Liver (tissue), 3 donors: ENCODE measurements at regions not wholly inside any gene's neighbourhood (a gene's known extent, or its start where the extent isn't known, plus 50 kb on each side); places are given as distances from the start of the nearest gene placed in this dataset.

Experiments
- EGR1 ChIP-seq, 2 donors: IDR thresholded peaks; 2 replicates each; pipeline ENCODE4 v1.6.1; 2016 to 2018; ENCODE audit warnings: antibody characterized with exemption in 2 of 2, low read depth in 2 of 2
- HNF4A ChIP-seq, 2 donors: conservative IDR thresholded peaks; 2 replicates each; pipeline ENCODE4 v1.6.1; 2016; ENCODE audit warnings: antibody characterized with exemption in 2 of 2, mild to moderate bottlenecking in 2 of 2
- RAD21 ChIP-seq, 2 donors: IDR thresholded peaks; 2 replicates each; pipeline ENCODE4 v1.6.1; 2016; ENCODE audit warnings: antibody characterized with exemption in 2 of 2, mild to moderate bottlenecking in 2 of 2
- TAF1 ChIP-seq: conservative IDR thresholded peaks from 2 replicates; pipeline ENCODE4 v1.6.1; 2016; ENCODE audit warnings: antibody characterized with exemption, mild to moderate bottlenecking
- YY1 ChIP-seq: IDR thresholded peaks from 2 replicates; pipeline ENCODE4 v1.6.1; 2016; ENCODE audit warnings: antibody characterized with exemption, mild to moderate bottlenecking
- TF ChIP-seq, protein P1 (sequence below): fragments of 150-350 bp; IDR thresholded peaks from 2 replicates; pipeline ENCODE4 v1.5.1; 2017; ENCODE audit warnings: improper control_type of control experiment, low read depth, low read length; ENCODE audit not compliant: missing input control
- TF ChIP-seq, protein P2 (sequence below): IDR thresholded peaks from 2 replicates; pipeline ENCODE4 v1.6.1; 2016; ENCODE audit warnings: antibody characterized with exemption, mild to moderate bottlenecking
- TF ChIP-seq, protein P3 (sequence below): IDR thresholded peaks from 2 replicates; pipeline ENCODE4 v1.6.1; 2016; ENCODE audit warnings: antibody characterized with exemption
- TF ChIP-seq, protein P4 (sequence below): IDR thresholded peaks from 2 replicates; pipeline ENCODE4 v1.6.1; 2016; ENCODE audit warnings: antibody characterized with exemption
- donor health status: healthy.
- donor health status: healthy.

DNA sequence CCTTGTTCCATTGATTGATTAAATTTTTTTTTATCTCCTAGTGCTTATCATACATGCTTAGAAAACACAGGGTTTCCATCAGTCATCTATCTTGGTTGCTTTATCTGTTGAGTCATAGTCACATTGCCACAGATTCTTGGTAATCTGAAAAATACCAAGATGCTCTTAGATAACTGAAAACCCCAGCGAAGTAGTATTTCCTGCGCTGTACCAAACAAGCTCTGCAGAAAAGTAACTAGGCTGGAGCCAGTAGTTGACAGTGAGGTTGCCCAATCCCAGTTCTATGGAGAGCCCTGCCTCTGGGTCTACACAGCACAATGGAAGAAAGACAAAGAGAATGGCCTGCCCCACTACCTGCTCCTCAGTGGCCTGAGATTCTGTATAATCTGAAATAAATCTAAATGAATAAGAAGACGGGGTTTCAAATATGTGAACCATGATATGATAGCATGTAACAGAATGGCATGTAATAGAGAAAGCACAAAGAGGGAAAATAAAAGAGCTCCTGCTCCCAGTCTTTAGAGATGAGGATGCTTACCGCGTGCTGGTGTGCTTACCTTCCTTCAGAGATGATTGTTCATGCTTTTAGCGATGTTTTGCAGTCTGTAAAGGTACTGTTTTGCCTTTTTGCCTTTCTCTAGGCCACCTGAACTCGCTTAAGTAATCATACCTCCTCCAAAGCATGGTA, 55.3 kb upstream of the RAPGEF2 start:
- TF ChIP-seq, protein P1, sequence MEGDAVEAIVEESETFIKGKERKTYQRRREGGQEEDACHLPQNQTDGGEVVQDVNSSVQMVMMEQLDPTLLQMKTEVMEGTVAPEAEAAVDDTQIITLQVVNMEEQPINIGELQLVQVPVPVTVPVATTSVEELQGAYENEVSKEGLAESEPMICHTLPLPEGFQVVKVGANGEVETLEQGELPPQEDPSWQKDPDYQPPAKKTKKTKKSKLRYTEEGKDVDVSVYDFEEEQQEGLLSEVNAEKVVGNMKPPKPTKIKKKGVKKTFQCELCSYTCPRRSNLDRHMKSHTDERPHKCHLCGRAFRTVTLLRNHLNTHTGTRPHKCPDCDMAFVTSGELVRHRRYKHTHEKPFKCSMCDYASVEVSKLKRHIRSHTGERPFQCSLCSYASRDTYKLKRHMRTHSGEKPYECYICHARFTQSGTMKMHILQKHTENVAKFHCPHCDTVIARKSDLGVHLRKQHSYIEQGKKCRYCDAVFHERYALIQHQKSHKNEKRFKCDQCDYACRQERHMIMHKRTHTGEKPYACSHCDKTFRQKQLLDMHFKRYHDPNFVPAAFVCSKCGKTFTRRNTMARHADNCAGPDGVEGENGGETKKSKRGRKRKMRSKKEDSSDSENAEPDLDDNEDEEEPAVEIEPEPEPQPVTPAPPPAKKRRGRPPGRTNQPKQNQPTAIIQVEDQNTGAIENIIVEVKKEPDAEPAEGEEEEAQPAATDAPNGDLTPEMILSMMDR = no peak
- TF ChIP-seq YY1 (no peak), TAF1 (no peak), EGR1 (IDR thresholded peaks at IDR 0.05; ENCODE audit: low read depth in 2 of 2) (no peak), RAD21 (IDR thresholded peaks at IDR 0.05) (no peak), HNF4A (conservative IDR thresholded peaks at IDR 0.05) (no peak)
- TF ChIP-seq, protein P2, sequence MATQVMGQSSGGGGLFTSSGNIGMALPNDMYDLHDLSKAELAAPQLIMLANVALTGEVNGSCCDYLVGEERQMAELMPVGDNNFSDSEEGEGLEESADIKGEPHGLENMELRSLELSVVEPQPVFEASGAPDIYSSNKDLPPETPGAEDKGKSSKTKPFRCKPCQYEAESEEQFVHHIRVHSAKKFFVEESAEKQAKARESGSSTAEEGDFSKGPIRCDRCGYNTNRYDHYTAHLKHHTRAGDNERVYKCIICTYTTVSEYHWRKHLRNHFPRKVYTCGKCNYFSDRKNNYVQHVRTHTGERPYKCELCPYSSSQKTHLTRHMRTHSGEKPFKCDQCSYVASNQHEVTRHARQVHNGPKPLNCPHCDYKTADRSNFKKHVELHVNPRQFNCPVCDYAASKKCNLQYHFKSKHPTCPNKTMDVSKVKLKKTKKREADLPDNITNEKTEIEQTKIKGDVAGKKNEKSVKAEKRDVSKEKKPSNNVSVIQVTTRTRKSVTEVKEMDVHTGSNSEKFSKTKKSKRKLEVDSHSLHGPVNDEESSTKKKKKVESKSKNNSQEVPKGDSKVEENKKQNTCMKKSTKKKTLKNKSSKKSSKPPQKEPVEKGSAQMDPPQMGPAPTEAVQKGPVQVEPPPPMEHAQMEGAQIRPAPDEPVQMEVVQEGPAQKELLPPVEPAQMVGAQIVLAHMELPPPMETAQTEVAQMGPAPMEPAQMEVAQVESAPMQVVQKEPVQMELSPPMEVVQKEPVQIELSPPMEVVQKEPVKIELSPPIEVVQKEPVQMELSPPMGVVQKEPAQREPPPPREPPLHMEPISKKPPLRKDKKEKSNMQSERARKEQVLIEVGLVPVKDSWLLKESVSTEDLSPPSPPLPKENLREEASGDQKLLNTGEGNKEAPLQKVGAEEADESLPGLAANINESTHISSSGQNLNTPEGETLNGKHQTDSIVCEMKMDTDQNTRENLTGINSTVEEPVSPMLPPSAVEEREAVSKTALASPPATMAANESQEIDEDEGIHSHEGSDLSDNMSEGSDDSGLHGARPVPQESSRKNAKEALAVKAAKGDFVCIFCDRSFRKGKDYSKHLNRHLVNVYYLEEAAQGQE = no peak
- TF ChIP-seq, protein P3, sequence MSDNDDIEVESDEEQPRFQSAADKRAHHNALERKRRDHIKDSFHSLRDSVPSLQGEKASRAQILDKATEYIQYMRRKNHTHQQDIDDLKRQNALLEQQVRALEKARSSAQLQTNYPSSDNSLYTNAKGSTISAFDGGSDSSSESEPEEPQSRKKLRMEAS = no peak
- TF ChIP-seq, protein P4, sequence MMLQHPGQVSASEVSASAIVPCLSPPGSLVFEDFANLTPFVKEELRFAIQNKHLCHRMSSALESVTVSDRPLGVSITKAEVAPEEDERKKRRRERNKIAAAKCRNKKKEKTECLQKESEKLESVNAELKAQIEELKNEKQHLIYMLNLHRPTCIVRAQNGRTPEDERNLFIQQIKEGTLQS = no peak
